ENCODE measurements at regions not wholly inside any gene's neighbourhood (a gene's known extent, or its start where the extent isn't known, plus 50 kb on each side); places are given as distances from the start of the nearest gene placed in this dataset.
"Not testable (repeated sequence)": the region's sequence is repeated elsewhere in the genome, so short reads cannot be mapped to it uniquely, and the experiment has no call there.

- DNase-seq (ENCODE audit: low spot score): no peak
Observed at GRCh38 chr2:175755656-175756386, 246.2 kb downstream of the LNPK start.

- no peak for DNase-seq (ENCODE audit: low spot score)
Observed at GRCh38 chr2:175755169-175755568, 246.9 kb downstream of the LNPK start.

- DNase-seq (ENCODE audit: low spot score): no peak
Observed at GRCh38 chr2:175750195-175750594, 251.9 kb downstream of the LNPK start.

- no peak for DNase-seq (ENCODE audit: low spot score)
Observed at GRCh38 chr2:175745911-175746310, 256.2 kb downstream of the LNPK start.

- no peak for DNase-seq (ENCODE audit: low spot score)
Observed at GRCh38 chr2:175744000-175744399, 258.1 kb downstream of the LNPK start.

- no peak for DNase-seq (ENCODE audit: low spot score)
Observed at GRCh38 chr2:175743011-175743410, 259.1 kb downstream of the LNPK start.

GRCh38 chr2:175742367-175742766, 259.7 kb downstream of the LNPK start:
- no peak for DNase-seq (ENCODE audit: low spot score)

GRCh38 chr2:175741164-175741563, 260.9 kb downstream of the LNPK start:
- DNase-seq (ENCODE audit: low spot score): no peak

- no peak for DNase-seq (ENCODE audit: low spot score)
Observed at GRCh38 chr2:175737722-175738361, 264.2 kb downstream of the LNPK start.

- no peak for DNase-seq (ENCODE audit: low spot score)
Observed at GRCh38 chr2:175734686-175735085, 267.4 kb downstream of the LNPK start.

GRCh38 chr2:175732531-175732930, 269.5 kb downstream of the LNPK start:
- no peak for DNase-seq (ENCODE audit: low spot score)

GRCh38 chr2:175730050-175730449, 272.0 kb downstream of the LNPK start:
- DNase-seq (ENCODE audit: low spot score): no peak

- DNase-seq (ENCODE audit: low spot score): no peak
Observed at GRCh38 chr2:175729049-175729706, 272.9 kb downstream of the LNPK start.

- no peak for DNase-seq (ENCODE audit: low spot score)
Observed at GRCh38 chr2:175728032-175728431, 274.0 kb downstream of the LNPK start.

- DNase-seq (ENCODE audit: low spot score): no peak
Observed at GRCh38 chr2:175726223-175726622, 275.8 kb downstream of the LNPK start.

GRCh38 chr2:175709248-175709647, 292.8 kb downstream of the LNPK start:
- no peak for DNase-seq (ENCODE audit: low spot score)

- DNase-seq (ENCODE audit: low spot score): no peak
Observed at GRCh38 chr2:175707322-175707721, 294.7 kb downstream of the LNPK start.

GRCh38 chr2:175704568-175704967, 297.5 kb downstream of the LNPK start:
- DNase-seq (ENCODE audit: low spot score): not testable (repeated sequence)

GRCh38 chr2:175698061-175698460, 304.0 kb downstream of the LNPK start:
- DNase-seq (ENCODE audit: low spot score): no peak

- DNase-seq (ENCODE audit: low spot score): peak; percentile 12
Observed at GRCh38 chr2:175690113-175690837, 311.8 kb downstream of the LNPK start.

- no peak for DNase-seq (ENCODE audit: low spot score)
Observed at GRCh38 chr2:175688243-175688642, 313.8 kb downstream of the LNPK start.

- no peak for DNase-seq (ENCODE audit: low spot score)
Observed at GRCh38 chr2:175687465-175687864, 314.6 kb downstream of the LNPK start.

- no peak for DNase-seq (ENCODE audit: low spot score)
Observed at GRCh38 chr2:175686002-175686401, 316.1 kb downstream of the LNPK start.
